Neuronal stem cell (in vitro differentiated cells): ENCODE measurements at regions not wholly inside any gene's neighbourhood (a gene's known extent, or its start where the extent isn't known, plus 50 kb on each side); places are given as distances from the start of the nearest gene placed in this dataset.
"Not testable (repeated sequence)": the region's sequence is repeated elsewhere in the genome, so short reads cannot be mapped to it uniquely, and the experiment has no call there.

Source experiments
- DNase-seq: peaks from one replicate; pipeline ENCODE4 v3.0.0-alpha.2; 2013; ENCODE audit warnings: low spot score
- H2AFZ ChIP-seq: one replicate; pipeline ENCODE4 v1.6.1; 2013; ENCODE audit warnings: mild to moderate bottlenecking, low read length, inconsistent platforms
- H2AK5ac ChIP-seq: 2 replicates; pipeline ENCODE4 v1.6.1; 2013; ENCODE audit warnings: low read depth, mild to moderate bottlenecking, inconsistent platforms, low read length, moderate library complexity, mixed read lengths
- H2BK120ac ChIP-seq: 2 replicates; pipeline ENCODE4 v1.6.1; 2013; ENCODE audit warnings: low read depth, mild to moderate bottlenecking, inconsistent platforms, low read length, moderate library complexity, mixed read lengths
- H2BK12ac ChIP-seq: one replicate; pipeline ENCODE4 v1.6.1; 2013; ENCODE audit warnings: low read length, inconsistent platforms
- H2BK15ac ChIP-seq: 2 replicates; pipeline ENCODE4 v1.6.1; 2013; ENCODE audit warnings: mild to moderate bottlenecking, low read length, inconsistent platforms, mixed read lengths
- H2BK5ac ChIP-seq: one replicate; pipeline ENCODE4 v1.6.1; 2013; ENCODE audit warnings: inconsistent platforms, mild to moderate bottlenecking, low read length, moderate library complexity
- H3K14ac ChIP-seq: one replicate; pipeline ENCODE4 v1.6.1; 2013; ENCODE audit warnings: low read length, inconsistent platforms
- H3K18ac ChIP-seq: 2 replicates; pipeline ENCODE4 v1.6.1; 2013; ENCODE audit warnings: low read length, inconsistent platforms
- H3K23ac ChIP-seq: 2 replicates; pipeline ENCODE4 v1.6.1; 2013; ENCODE audit warnings: low read depth, mild to moderate bottlenecking, mixed read lengths, low read length, inconsistent platforms; ENCODE audit not compliant: poor library complexity
- H3K27ac ChIP-seq: replicated peaks from 3 replicates; pipeline ENCODE4 v1.5.1; 2013; ENCODE audit warnings: low read length, inconsistent platforms
- H3K27me3 ChIP-seq, 3 experiments: 2 replicates each; pipeline ENCODE4 v1.6.1; 2013; ENCODE audit warnings: low read length in 3 of 3, mild to moderate bottlenecking in 2 of 3, inconsistent platforms in 1 of 3, low read depth in 1 of 3, mixed read lengths in 1 of 3, moderate library complexity in 1 of 3; ENCODE audit not compliant: control insufficient read depth in 3 of 3, insufficient read depth in 3 of 3
- H3K36me3 ChIP-seq, 2 donors: replicated peaks in 1 of 2; 2 replicates each; pipeline ENCODE4 v1.6.1; 2013; ENCODE audit warnings: low read length in 2 of 2; ENCODE audit not compliant: control insufficient read depth in 2 of 2, insufficient read depth in 2 of 2
- H3K4ac ChIP-seq: 2 replicates; pipeline ENCODE4 v1.6.1; 2013; ENCODE audit warnings: inconsistent platforms, mild to moderate bottlenecking, low read length, moderate library complexity
- H3K4me1 ChIP-seq, 2 donors: 1 replicate in 1 of 2; 2 replicates in 1 of 2; pipeline ENCODE4 v1.6.1; 2013; ENCODE audit warnings: low read length in 2 of 2, low read depth in 1 of 2; ENCODE audit not compliant: control insufficient read depth in 2 of 2, insufficient read depth in 1 of 2
- H3K4me2 ChIP-seq: one replicate; pipeline ENCODE4 v1.6.1; 2013; ENCODE audit warnings: mild to moderate bottlenecking, low read length, inconsistent platforms; ENCODE audit not compliant: insufficient read depth, poor library complexity, severe bottlenecking
- H3K4me3 ChIP-seq, 2 donors: 2 replicates each; pipeline ENCODE4 v1.5.1; 2013; ENCODE audit warnings: low read length in 2 of 2, mild to moderate bottlenecking in 2 of 2, inconsistent platforms in 1 of 2, moderate library complexity in 1 of 2
- H3K79me1 ChIP-seq: one replicate; pipeline ENCODE4 v1.6.1; 2013; ENCODE audit warnings: low read depth, mild to moderate bottlenecking, inconsistent platforms, low read length, moderate library complexity
- H3K9ac ChIP-seq: one replicate; pipeline ENCODE4 v1.6.1; 2013; ENCODE audit warnings: mild to moderate bottlenecking, low read depth, low read length, inconsistent platforms; ENCODE audit not compliant: poor library complexity
- H3K9me3 ChIP-seq, 2 donors: replicated peaks in 1 of 2; 2 replicates each; pipeline versions ENCODE3 to v1.6.1; 2013; ENCODE audit warnings: low read length in 2 of 2, mild to moderate bottlenecking in 2 of 2, inconsistent platforms in 1 of 2, low read depth in 1 of 2, mixed read lengths in 1 of 2, moderate library complexity in 1 of 2; ENCODE audit not compliant: control insufficient read depth in 2 of 2, insufficient read depth in 1 of 2
- H4K8ac ChIP-seq: one replicate; pipeline ENCODE4 v1.6.1; 2013; ENCODE audit warnings: low read depth, mild to moderate bottlenecking, inconsistent platforms, low read length, moderate library complexity
- H4K91ac ChIP-seq: one replicate; pipeline ENCODE4 v1.6.1; 2013; ENCODE audit warnings: low read length, low read depth, mild to moderate bottlenecking, inconsistent platforms; ENCODE audit not compliant: poor library complexity
- WGBS, 2 donors: extraction: QIAGEN DNeasy Blood & Tissue Kit; methylation state at CpG; one replicate each; pipeline ENCODE4 v1.1.7; 2013; ENCODE audit warnings: missing lambda C conversion rate in 2 of 2, mixed read lengths in 1 of 2; ENCODE audit not compliant: insufficient read length in 2 of 2, insufficient replicate concordance in 1 of 2; ENCODE audit errors: extremely low coverage in 2 of 2; 5-methylcytosine and 5-hydroxymethylcytosine counted together

- no peak overlapping the region for H2AK5ac ChIP-seq
- no peak overlapping the region for H4K91ac ChIP-seq
- H3K4me3 ChIP-seq = no peak overlapping the region
- no peak overlapping the region for H2BK5ac ChIP-seq
- H3K27ac ChIP-seq = no peak overlapping the region
- H2BK120ac ChIP-seq = no peak overlapping the region
- no peaks in the 10 kb centered on the region for H3K36me3 ChIP-seq
- peaks cover 0 to 9% of the 10 kb centered on the region in 2 donors for H3K9me3 ChIP-seq
- no peak overlapping the region for H3K4me2 ChIP-seq
- H2BK15ac ChIP-seq = no peak overlapping the region
- no peaks in the 10 kb centered on the region for H3K79me1 ChIP-seq
- H4K8ac ChIP-seq = no peak overlapping the region
- no peak overlapping the region for H3K14ac ChIP-seq
- H2AFZ ChIP-seq = no peak overlapping the region
- no peaks in the 10 kb centered on the region for H3K4me1 ChIP-seq
- no CpG with 5 or more reads among the region's 3 CpGs for WGBS, 2 donors
- no peak overlapping the region for H3K4ac ChIP-seq
- H3K23ac ChIP-seq = no peak overlapping the region
- no peak overlapping the region for H2BK12ac ChIP-seq
- no peak overlapping the region for H3K9ac ChIP-seq
- no peaks in the 10 kb centered on the region for H3K27me3 ChIP-seq
- H3K18ac ChIP-seq = no peak overlapping the region
- no peak for DNase-seq
Observed at GRCh38 chr17:27203241-27203640, 90.7 kb upstream of the WSB1 start.

GRCh38 chr17:27206447-27206846 lies 87.5 kb upstream of the WSB1 start:
- H3K9me3 ChIP-seq = peaks cover 0 to 7% of the 10 kb centered on the region in 2 donors
- no peak for DNase-seq
- no CpG with 5 or more reads among the region's 4 CpGs for WGBS, 2 donors

GRCh38 chr17:27207073-27207513 lies 86.8 kb upstream of the WSB1 start:
- Histone ChIP-seq H3K79me1 (no peaks in the 10 kb centered on the region), H3K4ac (no peak overlapping the region), H3K18ac (no peak overlapping the region), H4K91ac (no peak overlapping the region), H3K27ac (no peak overlapping the region), H3K4me2 (no peak overlapping the region), H2AFZ (no peak overlapping the region), H3K9ac (no peak overlapping the region), H3K36me3 (no peaks in the 10 kb centered on the region), H4K8ac (no peak overlapping the region), H2BK5ac (no peak overlapping the region), H3K23ac (no peak overlapping the region), H2BK120ac (no peak overlapping the region), H3K27me3 (no peaks in the 10 kb centered on the region), H3K9me3 (peaks cover 0 to 7% of the 10 kb centered on the region in 2 donors), H2BK12ac (no peak overlapping the region), H2AK5ac (no peak overlapping the region), H3K14ac (no peak overlapping the region), H2BK15ac (no peak overlapping the region), H3K4me1 (no peaks in the 10 kb centered on the region), H3K4me3 (no peak overlapping the region)
- DNase-seq = no peak
- no CpG with 5 or more reads among the region's 3 CpGs for WGBS, 2 donors

More at GRCh38 chr17:27206447-27206846, 87.5 kb upstream of the WSB1 start:
- no peak overlapping the region for H2AK5ac ChIP-seq
- no peak overlapping the region for H2BK120ac ChIP-seq
- H3K4ac ChIP-seq = no peak overlapping the region
- H3K9ac ChIP-seq = no peak overlapping the region
- H4K91ac ChIP-seq = no peak overlapping the region
- no peak overlapping the region for H2BK15ac ChIP-seq
- H3K18ac ChIP-seq = no peak overlapping the region
- H3K79me1 ChIP-seq = no peaks in the 10 kb centered on the region
- H3K4me3 ChIP-seq = no peak overlapping the region
- no peaks in the 10 kb centered on the region for H3K36me3 ChIP-seq
- no peak overlapping the region for H3K14ac ChIP-seq
- no peak overlapping the region for H3K27ac ChIP-seq
- no peaks in the 10 kb centered on the region for H3K4me1 ChIP-seq
- H4K8ac ChIP-seq = no peak overlapping the region
- no peak overlapping the region for H2AFZ ChIP-seq
- no peak overlapping the region for H3K4me2 ChIP-seq
- no peak overlapping the region for H2BK12ac ChIP-seq
- H3K27me3 ChIP-seq = no peaks in the 10 kb centered on the region
- no peak overlapping the region for H3K23ac ChIP-seq
- no peak overlapping the region for H2BK5ac ChIP-seq

GRCh38 chr17:27208370-27208769 lies 85.5 kb upstream of the WSB1 start:
- H3K9me3 ChIP-seq, H4K91ac ChIP-seq, H2AFZ ChIP-seq, H2BK15ac ChIP-seq, H3K9ac ChIP-seq, H3K4me3 ChIP-seq, H2BK12ac ChIP-seq, H3K27ac ChIP-seq, H2BK120ac ChIP-seq, H3K79me1 ChIP-seq, H2BK5ac ChIP-seq, H3K4me2 ChIP-seq, H3K4ac ChIP-seq, H3K18ac ChIP-seq, H3K14ac ChIP-seq, H3K36me3 ChIP-seq, H3K4me1 ChIP-seq, H3K23ac ChIP-seq, DNase-seq, H4K8ac ChIP-seq, H3K27me3 ChIP-seq, H2AK5ac ChIP-seq: not testable (repeated sequence)
